Activated naive CD8-positive, alpha-beta T cell treated with anti-CD3 and anti-CD28 coated beads for 36 hours (primary cell): ENCODE measurements at regions not wholly inside any gene's neighbourhood (a gene's known extent, or its start where the extent isn't known, plus 50 kb on each side); places are given as distances from the start of the nearest gene placed in this dataset.
"Not testable (repeated sequence)": the region's sequence is repeated elsewhere in the genome, so short reads cannot be mapped to it uniquely, and the experiment has no call there.

Experiments used
- DNase-seq: peaks from one replicate; pipeline ENCODE4 v3.0.0; 2021
- H3K27ac Mint-ChIP-seq: one replicate; pipeline ENCODE4 v1.8.0; 2022; ENCODE audit warnings: mild to moderate bottlenecking, moderate library complexity, mixed read lengths
- H3K27me3 Mint-ChIP-seq: one replicate; pipeline ENCODE4 v1.8.0; 2022; ENCODE audit warnings: mild to moderate bottlenecking, mixed read lengths
- H3K36me3 Mint-ChIP-seq: one replicate; pipeline ENCODE4 v1.8.0; 2021; ENCODE audit warnings: mild to moderate bottlenecking, mixed read lengths
- H3K4me1 Mint-ChIP-seq: one replicate; pipeline ENCODE4 v1.8.0; 2021; ENCODE audit warnings: mixed read lengths
- H3K4me3 Mint-ChIP-seq: one replicate; pipeline ENCODE4 v1.8.0; 2022; ENCODE audit warnings: mild to moderate bottlenecking, moderate library complexity, mixed read lengths
- H3K9me3 Mint-ChIP-seq: one replicate; pipeline ENCODE4 v1.8.0; 2022; ENCODE audit warnings: mixed read lengths

- no peaks in the 10 kb centered on the region for H3K36me3 Mint-ChIP-seq
- no peak for DNase-seq
- peaks cover 9% of the 10 kb centered on the region for H3K27me3 Mint-ChIP-seq
- H3K4me1 Mint-ChIP-seq: no peaks in the 10 kb centered on the region
- H3K9me3 Mint-ChIP-seq: no peaks in the 10 kb centered on the region
- H3K27ac Mint-ChIP-seq: no peak overlapping the region
- H3K4me3 Mint-ChIP-seq: no peak overlapping the region
Measured at GRCh38 chr12:59393506-59393905, 202.3 kb upstream of the SLC16A7 start.

- no peaks in the 10 kb centered on the region for H3K4me1 Mint-ChIP-seq
- no peak overlapping the region for H3K27ac Mint-ChIP-seq
- peaks cover 9% of the 10 kb centered on the region for H3K27me3 Mint-ChIP-seq
- no peaks in the 10 kb centered on the region for H3K36me3 Mint-ChIP-seq
- no peak overlapping the region for H3K4me3 Mint-ChIP-seq
- no peak for DNase-seq
- H3K9me3 Mint-ChIP-seq: no peaks in the 10 kb centered on the region
Measured at GRCh38 chr12:59389968-59390576, 205.8 kb upstream of the SLC16A7 start.

GRCh38 chr12:59388694-59389093 is 207.1 kb upstream of the SLC16A7 start:
- no peaks in the 10 kb centered on the region for H3K36me3 Mint-ChIP-seq
- no peak for DNase-seq

GRCh38 chr12:59388176-59388575 is 207.7 kb upstream of the SLC16A7 start:
- Mint-ChIP-seq H3K36me3 (no peaks in the 10 kb centered on the region), H3K27me3 (peaks cover 9% of the 10 kb centered on the region)

More at GRCh38 chr12:59388694-59389093, 207.1 kb upstream of the SLC16A7 start:
- no peak overlapping the region for H3K27ac Mint-ChIP-seq
- H3K9me3 Mint-ChIP-seq: no peaks in the 10 kb centered on the region
- no peaks in the 10 kb centered on the region for H3K4me1 Mint-ChIP-seq
- H3K4me3 Mint-ChIP-seq: no peak overlapping the region
- H3K27me3 Mint-ChIP-seq: peaks cover 9% of the 10 kb centered on the region

GRCh38 chr12:59386236-59386635 is 209.6 kb upstream of the SLC16A7 start:
- Mint-ChIP-seq H3K36me3 (no peaks in the 10 kb centered on the region), H3K9me3 (no peaks in the 10 kb centered on the region), H3K27ac (no peak overlapping the region), H3K4me3 (no peak overlapping the region), H3K27me3 (peaks cover 9% of the 10 kb centered on the region), H3K4me1 (peaks cover 2% of the 10 kb centered on the region)
- no peak for DNase-seq

More at GRCh38 chr12:59388176-59388575, 207.7 kb upstream of the SLC16A7 start:
- DNase-seq: no peak
- Mint-ChIP-seq H3K4me3 (no peak overlapping the region), H3K27ac (no peak overlapping the region), H3K4me1 (no peaks in the 10 kb centered on the region), H3K9me3 (no peaks in the 10 kb centered on the region)

GRCh38 chr12:59383079-59383822 is 212.6 kb upstream of the SLC16A7 start:
- Mint-ChIP-seq H3K9me3 (no peaks in the 10 kb centered on the region), H3K4me3 (no peak overlapping the region), H3K27me3 (no peaks in the 10 kb centered on the region), H3K27ac (no peak overlapping the region), H3K36me3 (no peaks in the 10 kb centered on the region), H3K4me1 (peaks cover 2% of the 10 kb centered on the region)
- DNase-seq: no peak

- H3K27me3 Mint-ChIP-seq: no peaks in the 10 kb centered on the region
Measured at GRCh38 chr12:59382282-59383078, 213.3 kb upstream of the SLC16A7 start.

GRCh38 chr12:59381106-59381505 is 214.7 kb upstream of the SLC16A7 start:
- no peak for DNase-seq
- Mint-ChIP-seq H3K9me3 (no peaks in the 10 kb centered on the region), H3K36me3 (no peaks in the 10 kb centered on the region), H3K27me3 (no peaks in the 10 kb centered on the region), H3K4me3 (no peak overlapping the region), H3K4me1 (peaks cover 2% of the 10 kb centered on the region), H3K27ac (no peak overlapping the region)

More at GRCh38 chr12:59382282-59383078, 213.3 kb upstream of the SLC16A7 start:
- Mint-ChIP-seq H3K27ac (no peak overlapping the region), H3K4me1 (peaks cover 2% of the 10 kb centered on the region), H3K4me3 (no peak overlapping the region), H3K36me3 (no peaks in the 10 kb centered on the region), H3K9me3 (no peaks in the 10 kb centered on the region)
- no peak for DNase-seq

GRCh38 chr12:59375633-59376032 is 220.2 kb upstream of the SLC16A7 start:
- Mint-ChIP-seq H3K36me3 (no peaks in the 10 kb centered on the region), H3K27ac (no peak overlapping the region), H3K4me1 (no peaks in the 10 kb centered on the region), H3K9me3 (no peaks in the 10 kb centered on the region), H3K4me3 (no peak overlapping the region), H3K27me3 (peaks cover 4% of the 10 kb centered on the region)
- no peak for DNase-seq

GRCh38 chr12:59374783-59375182 is 221.0 kb upstream of the SLC16A7 start:
- Mint-ChIP-seq H3K9me3 (no peaks in the 10 kb centered on the region), H3K27me3 (peaks cover 4% of the 10 kb centered on the region), H3K4me1 (no peaks in the 10 kb centered on the region), H3K36me3 (no peaks in the 10 kb centered on the region), H3K27ac (no peak overlapping the region), H3K4me3 (no peak overlapping the region)
- no peak for DNase-seq

- Mint-ChIP-seq H3K27ac (no peak overlapping the region), H3K4me1 (no peaks in the 10 kb centered on the region), H3K4me3 (no peak overlapping the region), H3K27me3 (peaks cover 9% of the 10 kb centered on the region), H3K9me3 (no peaks in the 10 kb centered on the region), H3K36me3 (no peaks in the 10 kb centered on the region)
- no peak for DNase-seq
Measured at GRCh38 chr12:59372956-59373355, 222.9 kb upstream of the SLC16A7 start.

GRCh38 chr12:59370933-59371332 is 224.9 kb upstream of the SLC16A7 start:
- no peaks in the 10 kb centered on the region for H3K36me3 Mint-ChIP-seq

GRCh38 chr12:59365133-59365532 is 230.7 kb upstream of the SLC16A7 start:
- H3K27me3 Mint-ChIP-seq: peaks cover 8% of the 10 kb centered on the region
- H3K4me3 Mint-ChIP-seq: no peak overlapping the region
- no peak overlapping the region for H3K27ac Mint-ChIP-seq
- no peak for DNase-seq
- no peaks in the 10 kb centered on the region for H3K36me3 Mint-ChIP-seq
- no peaks in the 10 kb centered on the region for H3K9me3 Mint-ChIP-seq
- no peaks in the 10 kb centered on the region for H3K4me1 Mint-ChIP-seq

More at GRCh38 chr12:59370933-59371332, 224.9 kb upstream of the SLC16A7 start:
- no peaks in the 10 kb centered on the region for H3K9me3 Mint-ChIP-seq
- H3K27ac Mint-ChIP-seq: no peak overlapping the region
- no peaks in the 10 kb centered on the region for H3K4me1 Mint-ChIP-seq
- peaks cover 9% of the 10 kb centered on the region for H3K27me3 Mint-ChIP-seq
- DNase-seq: no peak
- H3K4me3 Mint-ChIP-seq: no peak overlapping the region

GRCh38 chr12:59357811-59358210 is 238.0 kb upstream of the SLC16A7 start:
- no peak for DNase-seq
- Mint-ChIP-seq H3K4me3 (no peak overlapping the region), H3K9me3 (no peaks in the 10 kb centered on the region), H3K27ac (no peak overlapping the region), H3K36me3 (no peaks in the 10 kb centered on the region), H3K4me1 (no peaks in the 10 kb centered on the region), H3K27me3 (peaks cover 10% of the 10 kb centered on the region)

GRCh38 chr12:59346248-59346647 is 249.6 kb upstream of the SLC16A7 start:
- not testable (repeated sequence) for H3K36me3 Mint-ChIP-seq, H3K27me3 Mint-ChIP-seq, H3K4me1 Mint-ChIP-seq, H3K4me3 Mint-ChIP-seq, DNase-seq, H3K27ac Mint-ChIP-seq, H3K9me3 Mint-ChIP-seq
